K562 (cell line): ENCODE measurements at regions not wholly inside any gene's neighbourhood (a gene's known extent, or its start where the extent isn't known, plus 50 kb on each side); places are given as distances from the start of the nearest gene placed in this dataset.

Experiments used
- ATAC-seq: fragments of 200-7000 bp; cut with Tn5 transposase; 3 replicates; pipeline ENCODE4 v1.9.1; 2020; ENCODE audit warnings: moderate library complexity
- BruUV-seq: library from RNA; stranded (reverse); fragments of 400-500 nt; replicated peaks from 2 replicates; lab custom pipeline; 2021; lab: Mats Ljungman, UMichigan
- CTCF ChIA-PET: fragments of 300-600 bp; formaldehyde crosslinking; extraction: SDS; loops from one replicate; lab custom pipeline; 2021; ENCODE audit warnings: low intra/inter-chr PET ratio; lab: Yijun Ruan, JAX
- POLR2A ChIA-PET: fragments of 300-600, 350-650 bp; sonication (Branson Sonifier 250); formaldehyde crosslinking; extraction: SDS; loops from one replicate; lab custom pipeline; 2021; ENCODE audit warnings: antibody characterized with exemption, inconsistent platforms; lab: Yijun Ruan, JAX
- DNase-seq, 4 experiments: peaks; one replicate each; pipeline versions ENCODE4 v3.0.0 to v3.0.0-alpha.2; 2011 to 2018; ENCODE audit warnings: low spot score in 3 of 4, mixed read lengths in 3 of 4; ENCODE audit errors: extremely low read depth in 1 of 4
- FAIRE-seq: peaks from 2 replicates; lab custom pipeline; 2011; peaks lifted over from hg19 to GRCh38; lab: Jason Lieb, UNC
- H2AFZ ChIP-seq: 2 replicates; pipeline ENCODE4 v1.6.0; 2011; ENCODE audit warnings: low read depth, low read length, control low read depth, inconsistent platforms
- H3K27ac ChIP-seq: fragments of 200-600 bp; 3 replicates; pipeline ENCODE4 v1.8.0; 2011; ENCODE audit warnings: low read depth, mild to moderate bottlenecking, control low read depth, inconsistent platforms, low read length, moderate library complexity, mixed read lengths; ENCODE audit errors: extremely low read depth
- H3K27me3 ChIP-seq, 2 experiments: fragments of 300-600 bp in 1 of 2; 2 replicates in 1 of 2; 3 replicates in 1 of 2; pipeline versions ENCODE4 v1.6.0 to v1.8.0; 2011; ENCODE audit warnings: inconsistent platforms in 2 of 2, low read length in 2 of 2, mild to moderate bottlenecking in 1 of 2, mixed read lengths in 1 of 2, moderate library complexity in 1 of 2; ENCODE audit not compliant: control insufficient read depth in 2 of 2, insufficient read depth in 2 of 2
- H3K36me3 ChIP-seq: fragments of 300-600 bp; 3 replicates; pipeline ENCODE4 v1.8.0; 2011; ENCODE audit warnings: mild to moderate bottlenecking, low read length, inconsistent platforms; ENCODE audit not compliant: control insufficient read depth, insufficient read depth
- H3K4me1 ChIP-seq, 2 experiments: fragments of 200-600 bp in 1 of 2; replicated peaks in 1 of 2; 2 replicates in 1 of 2; 3 replicates in 1 of 2; pipeline versions ENCODE4 v1.5.1 to v1.8.0; 2011; ENCODE audit warnings: inconsistent platforms in 2 of 2, low read length in 2 of 2, mild to moderate bottlenecking in 1 of 2, mixed read lengths in 1 of 2, moderate library complexity in 1 of 2; ENCODE audit not compliant: control insufficient read depth in 2 of 2, insufficient read depth in 2 of 2
- H3K4me2 ChIP-seq: 2 replicates; pipeline ENCODE4 v1.6.1; 2011; ENCODE audit warnings: low read length, control low read depth, inconsistent platforms, mixed read lengths; ENCODE audit not compliant: insufficient read depth
- H3K4me3 ChIP-seq: fragments of 200-600 bp; sonication (generic), shearing (Covaris generic); 2 replicates; pipeline ENCODE4 v1.5.1; 2016; ENCODE audit warnings: control low read depth, inconsistent platforms
- H3K79me2 ChIP-seq: fragments of 200-600 bp; 3 replicates; pipeline ENCODE4 v1.8.0; 2011; ENCODE audit warnings: low read length, inconsistent platforms; ENCODE audit not compliant: control insufficient read depth, insufficient read depth
- H3K9ac ChIP-seq, 2 experiments: 2 replicates each; pipeline versions ENCODE4 v1.6.0 to v1.6.1; 2011; ENCODE audit warnings: low read depth in 2 of 2, low read length in 2 of 2, control low read depth in 1 of 2, inconsistent platforms in 1 of 2, mild to moderate bottlenecking in 1 of 2, mixed read lengths in 1 of 2; ENCODE audit not compliant: insufficient read depth in 1 of 2
- H3K9me1 ChIP-seq: one replicate; pipeline ENCODE4 v1.6.0; 2011; ENCODE audit warnings: inconsistent platforms, mild to moderate bottlenecking, low read length, moderate library complexity; ENCODE audit not compliant: control insufficient read depth, insufficient read depth
- H3K9me3 ChIP-seq: replicated peaks from 2 replicates; pipeline ENCODE4 v1.5.1; 2011; ENCODE audit warnings: low read depth, low read length, inconsistent platforms; ENCODE audit not compliant: control insufficient read depth, insufficient read depth
- H4K20me1 ChIP-seq: replicated peaks from 2 replicates; pipeline ENCODE4 v1.6.1; 2011; ENCODE audit warnings: low read length, inconsistent platforms, mixed read lengths; ENCODE audit not compliant: control insufficient read depth, insufficient read depth
- ERF ChIP-seq: fragments of 450-650 bp; formaldehyde crosslinking; IDR thresholded peaks from 2 replicates; pipeline ENCODE4 v1.4.0; 2020; ENCODE audit warnings: mild to moderate bottlenecking, mixed read lengths
- MEF2A ChIP-seq: IDR thresholded peaks from 2 replicates; pipeline ENCODE4 v1.6.1; 2011; ENCODE audit warnings: low read depth, mild to moderate bottlenecking, low read length, moderate library complexity; ENCODE audit not compliant: control insufficient read depth
- NCOA6 ChIP-seq: fragments of 450-650 bp; IDR thresholded peaks from 2 replicates; pipeline ENCODE4 v1.6.1; 2017; ENCODE audit warnings: mild to moderate bottlenecking
- NR1H2 ChIP-seq: sonication (generic); formaldehyde crosslinking; IDR thresholded peaks from 2 replicates; pipeline ENCODE4 v1.4.0; 2020; ENCODE audit warnings: mild to moderate bottlenecking, missing genetic modification reagents
- NR2F6 ChIP-seq: fragments of 450-650 bp; formaldehyde crosslinking; IDR thresholded peaks from 2 replicates; pipeline ENCODE4 v1.4.0; 2020; ENCODE audit warnings: mild to moderate bottlenecking
- NRF1 ChIP-seq, 2 experiments: fragments of 450-650 bp; IDR thresholded peaks in 1 of 2; conservative IDR thresholded peaks in 1 of 2; 2 replicates each; pipeline ENCODE4 v1.6.1; 2014; ENCODE audit warnings: mild to moderate bottlenecking in 2 of 2
- WGBS: fragments of 100-300 bp; shearing (Covaris generic); methylation state at CpG from one replicate; pipeline ENCODE4 v1.1.6; 2016; ENCODE audit warnings: low coverage, mixed read lengths; ENCODE audit not compliant: insufficient coverage; ENCODE audit errors: missing lambda C conversion rate; 5-methylcytosine and 5-hydroxymethylcytosine counted together
- in situ Hi-C: fragments of 300-500 bp; cut with MboI; formaldehyde crosslinking; loops from 4 replicates; pipeline ENCODE4 v1.15.0; 2018; ENCODE audit warnings: inconsistent platforms, mixed read lengths
- intact Hi-C: fragments of 100-400 bp; cut with micrococcal nuclease; formaldehyde crosslinking; loops from 2 replicates; pipeline ENCODE4 v1.14.2; 2022
- TF ChIP-seq, protein P1 (sequence below): sonication (generic); formaldehyde crosslinking; IDR thresholded peaks from 2 replicates; pipeline ENCODE4 v1.9.0; 2022; ENCODE audit warnings: mild to moderate bottlenecking, missing genetic modification reagents
- TF ChIP-seq, protein P2 (sequence below): sonication (generic); formaldehyde crosslinking; IDR thresholded peaks from 2 replicates; pipeline ENCODE4 v1.4.0; 2020; ENCODE audit warnings: mild to moderate bottlenecking, missing genetic modification reagents
- TF ChIP-seq, protein P3 (sequence below): fragments of 450-650 bp; IDR thresholded peaks from 2 replicates; pipeline ENCODE4 v1.6.1; 2016
- TF ChIP-seq, protein P4 (sequence below): IDR thresholded peaks from 2 replicates; pipeline ENCODE4 v1.6.1; 2011; ENCODE audit not compliant: insufficient read length; ENCODE audit errors: extremely low read depth

DNA sequence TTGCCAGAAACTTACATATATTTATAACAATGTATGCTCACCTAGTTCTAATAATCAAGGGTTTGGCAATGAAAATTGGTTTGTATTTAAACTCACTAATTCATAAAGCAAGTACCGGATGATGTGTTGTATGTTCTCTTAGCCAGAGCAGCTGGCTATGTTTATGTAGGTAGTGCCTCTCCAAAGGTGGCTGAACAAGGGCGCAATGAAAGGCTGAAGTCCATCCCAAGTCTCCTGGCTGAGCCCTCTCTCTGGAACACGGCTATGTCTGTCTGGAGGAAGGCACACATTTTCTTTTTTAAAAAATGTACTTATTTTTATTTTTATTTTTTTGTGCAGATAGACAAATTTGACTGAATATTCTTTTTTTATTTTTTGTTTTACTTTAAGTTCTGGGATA, 141.2 kb upstream of the DAB2 start (continued):
- TF ChIP-seq, protein P1, sequence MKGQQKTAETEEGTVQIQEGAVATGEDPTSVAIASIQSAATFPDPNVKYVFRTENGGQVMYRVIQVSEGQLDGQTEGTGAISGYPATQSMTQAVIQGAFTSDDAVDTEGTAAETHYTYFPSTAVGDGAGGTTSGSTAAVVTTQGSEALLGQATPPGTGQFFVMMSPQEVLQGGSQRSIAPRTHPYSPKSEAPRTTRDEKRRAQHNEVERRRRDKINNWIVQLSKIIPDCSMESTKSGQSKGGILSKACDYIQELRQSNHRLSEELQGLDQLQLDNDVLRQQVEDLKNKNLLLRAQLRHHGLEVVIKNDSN = no peak
- no peak for TF ChIP-seq NR1H2

DNA sequence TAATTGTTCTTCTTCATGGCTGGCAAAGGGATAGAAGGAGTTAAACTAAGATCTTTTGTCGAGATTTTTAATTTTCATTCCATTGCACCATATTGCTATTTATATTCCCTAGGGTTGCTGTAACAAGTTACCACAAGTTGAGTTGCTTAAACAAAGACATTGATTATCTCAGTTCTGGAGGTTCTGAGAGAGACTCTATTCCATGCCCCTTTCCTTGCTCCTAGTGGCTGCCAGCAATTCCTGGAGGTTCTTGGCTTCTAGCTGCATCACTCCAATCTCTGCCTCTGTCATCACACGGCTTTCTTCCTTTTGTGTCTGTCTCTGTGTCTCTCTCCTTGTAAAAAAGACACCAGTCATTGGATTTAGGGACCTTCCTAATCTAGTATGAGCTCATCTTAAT, 136.6 kb upstream of the DAB2 start:
- no peak overlapping the region for H3K4me3 ChIP-seq
- FAIRE-seq (peak; percentile 23), ATAC-seq (no peak), DNase-seq (no peak)
- H3K9ac ChIP-seq = no peak overlapping the region
- in situ Hi-C loops = no loop called here
- peaks cover 0 to 3% of the 10 kb centered on the region in 2 experiments; a peak in 1 of 5 replicates for H3K27me3 ChIP-seq
- H4K20me1 ChIP-seq = no peaks in the 10 kb centered on the region
- H3K4me1 ChIP-seq = no peaks in the 10 kb centered on the region
- no peak for TF ChIP-seq ERF (CRISPR knock-in tag)
- TF ChIP-seq, protein P2, sequence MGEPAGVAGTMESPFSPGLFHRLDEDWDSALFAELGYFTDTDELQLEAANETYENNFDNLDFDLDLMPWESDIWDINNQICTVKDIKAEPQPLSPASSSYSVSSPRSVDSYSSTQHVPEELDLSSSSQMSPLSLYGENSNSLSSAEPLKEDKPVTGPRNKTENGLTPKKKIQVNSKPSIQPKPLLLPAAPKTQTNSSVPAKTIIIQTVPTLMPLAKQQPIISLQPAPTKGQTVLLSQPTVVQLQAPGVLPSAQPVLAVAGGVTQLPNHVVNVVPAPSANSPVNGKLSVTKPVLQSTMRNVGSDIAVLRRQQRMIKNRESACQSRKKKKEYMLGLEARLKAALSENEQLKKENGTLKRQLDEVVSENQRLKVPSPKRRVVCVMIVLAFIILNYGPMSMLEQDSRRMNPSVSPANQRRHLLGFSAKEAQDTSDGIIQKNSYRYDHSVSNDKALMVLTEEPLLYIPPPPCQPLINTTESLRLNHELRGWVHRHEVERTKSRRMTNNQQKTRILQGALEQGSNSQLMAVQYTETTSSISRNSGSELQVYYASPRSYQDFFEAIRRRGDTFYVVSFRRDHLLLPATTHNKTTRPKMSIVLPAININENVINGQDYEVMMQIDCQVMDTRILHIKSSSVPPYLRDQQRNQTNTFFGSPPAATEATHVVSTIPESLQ (CRISPR knock-in tag) = no peak
- TF ChIP-seq NRF1 (conservative IDR thresholded peaks at IDR 0.05 in 1 of 2, IDR thresholded peaks at IDR 0.05 in 1 of 2) = no peak
- no peak for TF ChIP-seq MEF2A
- TF ChIP-seq, protein P3, sequence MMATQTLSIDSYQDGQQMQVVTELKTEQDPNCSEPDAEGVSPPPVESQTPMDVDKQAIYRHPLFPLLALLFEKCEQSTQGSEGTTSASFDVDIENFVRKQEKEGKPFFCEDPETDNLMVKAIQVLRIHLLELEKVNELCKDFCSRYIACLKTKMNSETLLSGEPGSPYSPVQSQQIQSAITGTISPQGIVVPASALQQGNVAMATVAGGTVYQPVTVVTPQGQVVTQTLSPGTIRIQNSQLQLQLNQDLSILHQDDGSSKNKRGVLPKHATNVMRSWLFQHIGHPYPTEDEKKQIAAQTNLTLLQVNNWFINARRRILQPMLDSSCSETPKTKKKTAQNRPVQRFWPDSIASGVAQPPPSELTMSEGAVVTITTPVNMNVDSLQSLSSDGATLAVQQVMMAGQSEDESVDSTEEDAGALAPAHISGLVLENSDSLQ = no peak
- TF ChIP-seq, protein P4, sequence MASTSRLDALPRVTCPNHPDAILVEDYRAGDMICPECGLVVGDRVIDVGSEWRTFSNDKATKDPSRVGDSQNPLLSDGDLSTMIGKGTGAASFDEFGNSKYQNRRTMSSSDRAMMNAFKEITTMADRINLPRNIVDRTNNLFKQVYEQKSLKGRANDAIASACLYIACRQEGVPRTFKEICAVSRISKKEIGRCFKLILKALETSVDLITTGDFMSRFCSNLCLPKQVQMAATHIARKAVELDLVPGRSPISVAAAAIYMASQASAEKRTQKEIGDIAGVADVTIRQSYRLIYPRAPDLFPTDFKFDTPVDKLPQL = no peak
- no peak for TF ChIP-seq NCOA6
- TF ChIP-seq NR2F6 (CRISPR knock-in tag) = no peak
- intact Hi-C loops = no loop called here
- CTCF ChIA-PET = no interaction called here
- WGBS = 0% methylated on average over 2 of the region's 2 CpGs
- no peaks in the 10 kb centered on the region for H3K9me1 ChIP-seq
- no peak overlapping the region for H3K4me2 ChIP-seq
- no peaks in the 10 kb centered on the region for H3K79me2 ChIP-seq
- POLR2A ChIA-PET = no interaction called here
- BruUV-seq = no TSS peak
- no peaks in the 10 kb centered on the region for H3K9me3 ChIP-seq
- H3K36me3 ChIP-seq = no peaks in the 10 kb centered on the region
- H2AFZ ChIP-seq = no peak overlapping the region
- no peak overlapping the region for H3K27ac ChIP-seq
